HFF-Myc (cell line): ENCODE measurements at regions not wholly inside any gene's neighbourhood (a gene's known extent, or its start where the extent isn't known, plus 50 kb on each side); places are given as distances from the start of the nearest gene placed in this dataset.
"Not testable (repeated sequence)": the region's sequence is repeated elsewhere in the genome, so short reads cannot be mapped to it uniquely, and the experiment has no call there.

Source experiments
- DNase-seq: peaks from one replicate; pipeline ENCODE4 v3.0.0-alpha.2; 2011; ENCODE audit warnings: low read depth; ENCODE audit errors: extremely low read depth
- H3K4me3 ChIP-seq: replicated peaks from 2 replicates; pipeline ENCODE4 v1.5.1; 2011; ENCODE audit warnings: low read depth, mild to moderate bottlenecking, control low read depth, low read length
- CTCF ChIP-seq: IDR thresholded peaks from 2 replicates; pipeline ENCODE4 v1.5.1; 2012; ENCODE audit warnings: mild to moderate bottlenecking, low read depth, low read length, control low read depth; ENCODE audit errors: missing control alignments

- H3K4me3 ChIP-seq = no peak overlapping the region
- no peak for TF ChIP-seq CTCF
- no peak for DNase-seq
Measured at GRCh38 chr3:191135175-191135574, 63.9 kb upstream of the OSTN start.

- no peak for TF ChIP-seq CTCF
- H3K4me3 ChIP-seq = no peak overlapping the region
- no peak for DNase-seq
Measured at GRCh38 chr3:191133359-191133758, 65.7 kb upstream of the OSTN start.

- TF ChIP-seq CTCF = no peak
- DNase-seq = no peak
Measured at GRCh38 chr3:191131305-191131704, 67.7 kb upstream of the OSTN start.

GRCh38 chr3:191124891-191125290 is 74.2 kb upstream of the OSTN start:
- H3K4me3 ChIP-seq, DNase-seq: not testable (repeated sequence)

More at GRCh38 chr3:191131305-191131704, 67.7 kb upstream of the OSTN start:
- no peak overlapping the region for H3K4me3 ChIP-seq

GRCh38 chr3:191123946-191124345 is 75.1 kb upstream of the OSTN start:
- DNase-seq = no peak
- no peak for TF ChIP-seq CTCF

GRCh38 chr3:191123231-191123630 is 75.8 kb upstream of the OSTN start:
- DNase-seq = no peak
- no peak overlapping the region for H3K4me3 ChIP-seq
- no peak for TF ChIP-seq CTCF

More at GRCh38 chr3:191123946-191124345, 75.1 kb upstream of the OSTN start:
- H3K4me3 ChIP-seq = no peak overlapping the region

- no peak for DNase-seq
- TF ChIP-seq CTCF = no peak
- no peak overlapping the region for H3K4me3 ChIP-seq
Measured at GRCh38 chr3:191120447-191121298, 78.4 kb upstream of the OSTN start.
